ENCODE measurements at regions not wholly inside any gene's neighbourhood (a gene's known extent, or its start where the extent isn't known, plus 50 kb on each side); places are given as distances from the start of the nearest gene placed in this dataset.

DNA sequence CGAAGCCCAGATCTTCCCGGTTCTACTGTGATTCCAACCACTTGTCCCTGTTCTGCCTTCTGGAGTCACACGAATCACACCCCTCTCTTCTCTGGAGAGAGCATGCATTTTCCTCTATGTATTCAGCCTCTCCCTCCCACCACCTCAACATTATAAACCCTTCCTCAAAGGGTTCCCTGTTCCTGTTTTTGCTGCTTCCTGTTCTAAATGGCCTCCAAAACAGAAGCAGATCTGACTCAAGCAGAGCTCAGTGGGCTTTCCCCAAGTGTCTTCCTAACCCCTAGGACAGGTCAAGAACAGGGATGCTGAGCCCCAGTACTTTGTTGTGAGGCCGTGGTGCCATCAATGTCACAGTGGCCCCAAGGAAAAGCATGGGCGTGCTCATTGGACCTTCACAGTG is 75.7 kb upstream of the ARNT2 start:
- TF ChIP-seq EP300 (IDR thresholded peaks at IDR 0.05; ENCODE audit: borderline replicate concordance in 1 of 2, low read depth in 2 of 2, low read length in 2 of 2) = no peak
- no peak for TF ChIP-seq CTCF (IDR thresholded peaks at IDR 0.05; ENCODE audit: control extremely low read depth in 1 of 3, insufficient read depth in 1 of 3, low read depth in 1 of 3, low read length in 3 of 3)
- TF ChIP-seq, protein P1, sequence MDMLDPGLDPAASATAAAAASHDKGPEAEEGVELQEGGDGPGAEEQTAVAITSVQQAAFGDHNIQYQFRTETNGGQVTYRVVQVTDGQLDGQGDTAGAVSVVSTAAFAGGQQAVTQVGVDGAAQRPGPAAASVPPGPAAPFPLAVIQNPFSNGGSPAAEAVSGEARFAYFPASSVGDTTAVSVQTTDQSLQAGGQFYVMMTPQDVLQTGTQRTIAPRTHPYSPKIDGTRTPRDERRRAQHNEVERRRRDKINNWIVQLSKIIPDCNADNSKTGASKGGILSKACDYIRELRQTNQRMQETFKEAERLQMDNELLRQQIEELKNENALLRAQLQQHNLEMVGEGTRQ (IDR thresholded peaks at IDR 0.05; ENCODE audit: low read length) = no peak
- no peak for TF ChIP-seq TEAD4 (IDR thresholded peaks at IDR 0.05; ENCODE audit: low read depth, low read length)
- TF ChIP-seq HDAC2 (IDR thresholded peaks at IDR 0.05; ENCODE audit: borderline replicate concordance in 1 of 2, low read depth in 2 of 2, low read length in 2 of 2) = no peak
- no peak for TF ChIP-seq EZH2 (IDR thresholded peaks at IDR 0.05; ENCODE audit: low read depth, low read length, severe bottlenecking)
- no peak for TF ChIP-seq TAF1 (IDR thresholded peaks at IDR 0.05; ENCODE audit: low read depth, low read length)
- TF ChIP-seq BCL11A (IDR thresholded peaks at IDR 0.05; ENCODE audit: low read depth in 2 of 2, low read length in 2 of 2) = no peak
- no peak for TF ChIP-seq POLR2A (IDR thresholded peaks at IDR 0.05; ENCODE audit: control extremely low read depth in 1 of 2, low read depth in 2 of 2, low read length in 2 of 2)
- no peak for TF ChIP-seq RFX5 (IDR thresholded peaks at IDR 0.05; ENCODE audit: borderline replicate concordance, low read depth, low read length)
- TF ChIP-seq PHF8 (conservative IDR thresholded peaks at IDR 0.05; ENCODE audit: low read depth, low read length) = no peak
- TF ChIP-seq RAD21 (IDR thresholded peaks at IDR 0.05 in 1 of 2, conservative IDR thresholded peaks at IDR 0.05 in 1 of 2; ENCODE audit: low read depth in 2 of 2, low read length in 2 of 2) = no peak
- no peak for TF ChIP-seq POLR2AphosphoS5 (IDR thresholded peaks at IDR 0.05; ENCODE audit: low read depth, low read length)
- TF ChIP-seq CEBPB (IDR thresholded peaks at IDR 0.05; ENCODE audit: low read depth, low read length) = no peak

Data from H1 (cell line).